NT2/D1 (cell line): ENCODE measurements at regions not wholly inside any gene's neighbourhood (a gene's known extent, or its start where the extent isn't known, plus 50 kb on each side); places are given as distances from the start of the nearest gene placed in this dataset.

ENCODE experiments used
- SUZ12 ChIP-seq: IDR thresholded peaks from 2 replicates; pipeline ENCODE4 v1.6.1; 2011; ENCODE audit not compliant: insufficient read length, insufficient read depth; ENCODE audit errors: extremely low read depth
- YY1 ChIP-seq: IDR thresholded peaks from 2 replicates; pipeline ENCODE4 v1.6.1; 2011; ENCODE audit not compliant: insufficient read length, insufficient read depth
- ZNF274 ChIP-seq: IDR thresholded peaks from 2 replicates; pipeline ENCODE4 v1.6.1; 2011; ENCODE audit warnings: mild to moderate bottlenecking, low read depth, low read length

- TF ChIP-seq SUZ12 (no peak), ZNF274 (no peak), YY1 (no peak)
Measured at GRCh38 chr15:99502661-99503060, 63.1 kb upstream of the MEF2A start.
